ENCODE measurements at regions not wholly inside any gene's neighbourhood (a gene's known extent, or its start where the extent isn't known, plus 50 kb on each side); places are given as distances from the start of the nearest gene placed in this dataset.
A peak's percentile ranks its signal among the peaks of the same experiment; 100 is the strongest.

DNA sequence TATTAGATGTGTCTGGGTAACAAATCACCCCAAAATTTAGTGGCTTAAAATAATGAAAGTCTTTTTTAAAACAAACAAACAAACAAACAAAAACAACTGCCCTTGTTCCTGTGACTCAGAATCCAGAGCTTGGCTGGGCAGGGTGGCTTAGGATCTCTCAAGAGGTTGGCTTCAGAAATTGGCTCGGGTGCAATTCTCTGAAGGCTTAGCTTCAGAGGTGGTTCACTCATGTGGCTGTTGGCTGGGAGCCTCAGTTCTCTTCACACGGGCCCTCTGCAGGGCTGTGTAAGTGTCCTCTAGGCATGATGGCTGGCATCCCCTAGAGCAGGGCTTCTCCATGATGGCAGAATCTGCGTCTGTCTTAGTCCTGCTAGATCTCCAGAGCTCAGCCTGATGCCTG, 179.9 kb upstream of the BCOR start:
- no peak for DNase-seq (ENCODE audit: low spot score)

DNA sequence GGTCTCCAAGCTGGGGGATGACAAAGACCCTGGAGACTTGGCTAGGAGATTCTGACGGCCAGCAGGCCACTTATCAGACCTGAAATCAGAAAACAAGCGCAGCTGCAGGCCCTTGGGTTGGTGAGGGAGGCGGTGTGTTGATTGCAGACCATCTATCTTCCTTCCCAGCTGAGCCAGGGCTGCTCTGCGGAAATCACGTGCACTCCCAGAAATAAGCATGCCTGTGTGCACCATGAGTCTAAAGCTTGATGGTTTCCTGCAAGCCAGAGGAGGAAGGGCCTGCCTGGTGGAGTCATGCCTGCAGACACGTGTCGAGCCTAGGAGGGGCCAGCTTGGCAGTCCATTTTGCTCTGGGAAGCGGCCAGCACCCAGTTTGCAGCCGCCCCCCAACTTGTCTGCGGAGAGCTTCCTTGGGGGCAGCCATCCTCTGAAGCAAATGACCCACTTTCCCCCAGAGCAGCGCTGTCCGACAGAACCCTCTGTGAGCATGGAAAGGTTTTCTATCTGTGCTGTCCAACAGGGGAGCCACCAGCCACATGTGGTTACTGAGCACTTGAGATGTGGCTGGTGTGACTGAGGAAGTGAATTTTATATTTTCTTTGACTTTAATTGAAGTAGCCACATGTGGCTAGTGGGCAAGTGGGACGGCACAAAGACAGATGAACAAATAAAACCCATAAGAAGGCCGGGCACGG, 175.7 kb upstream of the BCOR start:
- DNase-seq (ENCODE audit: low spot score), result no peak

DNA sequence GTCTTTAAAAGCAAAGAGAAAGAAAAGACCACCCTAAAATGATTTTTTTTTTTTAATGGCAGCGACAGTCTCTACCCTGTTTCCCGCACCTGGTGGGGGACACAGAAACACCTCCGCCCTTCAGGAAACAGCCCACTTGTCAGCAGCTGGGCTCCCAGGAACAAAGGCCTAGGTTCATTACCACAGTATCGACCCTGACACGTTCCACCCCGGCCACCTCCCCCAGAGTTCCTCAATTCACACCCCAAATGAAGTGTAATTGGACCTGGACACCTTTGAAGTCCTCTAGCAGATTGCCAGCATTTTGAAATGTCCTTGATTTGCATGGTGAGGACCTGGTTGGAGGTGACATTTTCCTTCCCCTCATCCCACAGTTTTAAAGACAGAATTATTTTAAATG, 175.0 kb upstream of the BCOR start:
- no peak for DNase-seq (ENCODE audit: low spot score)

DNA sequence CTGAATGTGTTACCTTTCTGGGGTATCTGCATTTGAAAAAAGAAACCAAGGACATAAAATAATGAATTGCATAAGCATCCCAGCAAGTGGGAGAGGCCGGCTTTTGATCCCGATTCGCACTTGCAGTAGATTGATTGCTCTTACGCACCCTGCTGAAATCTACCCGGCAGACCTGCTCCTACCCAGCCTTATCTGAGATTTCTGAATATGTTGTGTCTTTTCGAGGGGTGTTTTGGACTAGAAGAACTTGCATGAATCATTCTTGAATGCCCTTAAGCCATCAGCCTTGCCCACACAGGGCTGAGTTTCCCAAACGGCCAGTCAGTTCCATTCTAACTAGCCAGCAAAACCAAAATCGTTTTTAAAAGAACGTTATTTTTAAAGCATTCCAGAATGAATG, 174.4 kb upstream of the BCOR start:
- DNase-seq (ENCODE audit: low spot score), result no peak

DNA sequence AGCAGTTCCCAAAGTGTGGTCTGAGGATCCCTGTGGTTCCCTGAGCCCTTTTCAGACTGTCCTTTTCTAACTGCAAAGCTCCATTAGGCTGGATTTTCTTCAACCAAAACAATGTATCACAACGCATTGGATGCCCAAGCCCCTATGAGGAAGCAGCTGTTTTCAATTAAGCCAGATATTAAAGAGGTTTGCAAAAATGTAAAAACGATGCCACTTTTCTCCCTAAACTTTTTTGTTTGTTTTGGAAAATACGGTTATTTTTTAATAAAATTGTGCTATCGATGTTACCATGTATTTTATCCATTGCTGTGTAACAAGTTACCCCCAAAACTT, 170.4 kb upstream of the BCOR start:
- DNase-seq (ENCODE audit: low spot score), result no peak

DNA sequence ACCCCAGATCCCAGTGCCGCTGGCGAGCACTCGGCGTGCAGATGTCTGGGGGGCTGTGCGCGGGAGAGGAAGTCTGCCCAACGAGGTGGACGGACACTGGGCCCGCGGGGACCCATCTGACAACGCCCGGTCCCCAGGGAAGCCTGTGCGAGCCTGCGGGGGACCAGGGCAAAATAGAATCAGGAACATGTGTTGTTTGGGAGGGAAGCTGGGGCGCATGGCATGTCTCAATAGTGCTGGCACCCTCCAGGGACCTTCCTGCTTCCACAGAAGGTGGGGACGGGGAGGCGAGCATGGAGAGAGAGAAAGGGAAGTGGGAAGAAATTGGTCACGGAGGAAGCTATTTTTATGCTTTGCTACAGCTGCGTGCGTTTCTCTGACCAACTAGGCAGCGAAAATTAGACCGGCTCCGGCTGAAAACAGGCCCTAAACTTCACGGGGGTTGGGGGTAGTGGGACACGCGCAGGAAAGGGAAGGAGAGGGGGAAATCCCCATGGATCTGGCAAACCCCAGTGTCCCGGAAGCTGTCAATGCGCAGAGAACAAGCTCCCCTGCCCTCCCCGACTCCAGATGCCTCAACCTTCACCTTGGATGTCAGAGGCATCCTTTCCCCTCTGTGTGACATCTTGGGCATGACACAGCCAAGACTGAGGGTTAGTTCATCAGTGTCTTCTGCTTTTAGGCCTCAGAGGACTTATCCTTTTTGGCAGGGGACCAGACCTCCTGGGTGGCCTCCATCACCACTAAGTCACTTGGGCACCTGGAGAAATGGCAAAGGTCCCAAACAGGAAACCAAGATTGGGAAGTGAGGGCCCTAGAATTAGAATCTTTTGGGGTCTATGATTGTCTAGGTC, 169.8 kb upstream of the BCOR start:
- no peak for DNase-seq (ENCODE audit: low spot score)

DNA sequence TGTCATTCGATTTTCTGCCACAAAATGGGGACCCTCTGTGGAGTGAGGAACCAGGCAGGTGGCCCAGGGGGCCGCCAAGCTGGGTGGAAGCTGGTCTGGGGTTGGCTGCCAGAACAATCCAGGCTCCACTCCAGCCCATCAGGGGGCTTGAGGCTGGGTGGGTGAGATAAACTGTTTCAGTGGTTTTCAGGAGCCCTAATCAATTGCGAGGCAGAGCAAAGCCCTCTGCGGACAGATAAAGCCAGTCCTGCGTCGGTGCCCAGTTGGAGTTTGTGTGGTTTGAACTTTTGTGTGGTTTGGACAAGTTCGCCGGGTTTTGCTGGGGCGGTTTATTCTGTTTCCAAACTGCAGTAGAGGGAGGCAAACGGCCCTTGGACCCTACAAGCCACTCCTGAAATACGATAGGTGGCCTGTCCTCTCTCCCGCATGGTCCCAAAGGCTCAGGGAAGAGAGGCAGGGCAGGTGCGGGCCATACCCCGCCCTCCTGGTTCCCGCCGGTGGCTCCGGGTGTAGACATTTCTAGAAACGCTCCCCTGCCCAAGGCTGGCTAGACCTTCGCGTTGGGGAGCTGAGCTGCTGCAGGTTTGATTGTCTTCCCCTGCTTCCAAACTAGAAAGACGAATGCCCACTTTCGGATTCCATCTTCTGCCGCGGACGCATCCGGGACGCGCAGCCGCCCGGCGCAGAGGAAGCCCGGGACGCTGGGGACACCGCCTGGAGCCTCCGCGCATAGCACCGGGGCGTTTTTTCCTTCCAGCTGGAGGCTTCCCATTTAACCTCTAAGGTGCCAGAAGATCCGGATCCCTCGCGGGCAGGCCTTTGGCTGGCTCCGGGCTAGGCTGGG, 169.0 kb upstream of the BCOR start:
- DNase-seq (ENCODE audit: low spot score), result peak; percentile 72

DNA sequence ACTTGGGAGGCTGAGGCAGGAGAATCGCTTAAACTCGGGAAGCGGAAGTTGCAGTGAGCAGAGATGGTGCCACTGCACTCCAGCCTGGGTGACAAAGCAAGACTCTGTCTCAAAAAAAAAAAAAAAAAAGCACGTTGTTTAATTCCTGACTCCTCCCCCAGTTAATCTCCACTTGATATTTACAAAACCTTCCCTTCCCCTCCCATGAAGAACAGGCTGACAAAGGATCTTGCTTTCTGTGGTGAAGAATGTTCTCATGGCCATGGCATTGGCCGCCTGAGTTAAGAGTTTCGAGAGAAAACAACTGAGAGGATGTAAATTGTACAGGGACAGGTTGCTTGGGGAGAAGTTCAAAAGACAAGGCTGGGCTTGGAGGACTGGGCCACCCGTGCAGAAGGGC, 168.2 kb upstream of the BCOR start:
- no peak for DNase-seq (ENCODE audit: low spot score)

DNA sequence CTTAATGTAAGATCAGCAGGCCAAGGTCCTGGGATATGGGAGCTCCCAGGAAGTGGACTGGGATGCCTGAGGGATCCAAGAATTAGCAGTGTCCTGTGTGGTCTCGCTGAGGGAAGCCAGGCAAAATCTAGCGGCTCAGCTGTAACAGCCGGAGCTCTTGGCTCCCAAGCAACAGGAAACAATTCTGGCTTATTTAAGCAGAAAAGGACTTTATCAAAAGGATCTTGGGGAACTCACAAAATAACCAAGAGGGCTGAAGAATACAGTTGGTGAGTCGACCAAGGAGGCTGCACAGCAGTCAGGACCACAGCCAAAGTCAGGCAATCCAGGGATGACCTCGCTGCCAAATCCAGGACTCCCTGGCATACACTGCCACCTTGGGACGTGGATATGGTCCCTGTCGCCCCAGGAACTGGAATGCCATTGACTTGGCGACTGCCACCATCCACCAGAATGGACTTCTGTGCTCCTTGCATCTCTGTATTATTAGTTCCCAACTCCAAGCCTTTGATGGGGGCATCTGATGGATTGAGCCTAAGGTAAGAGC, 165.3 kb upstream of the BCOR start:
- DNase-seq (ENCODE audit: low spot score), result no peak

DNA sequence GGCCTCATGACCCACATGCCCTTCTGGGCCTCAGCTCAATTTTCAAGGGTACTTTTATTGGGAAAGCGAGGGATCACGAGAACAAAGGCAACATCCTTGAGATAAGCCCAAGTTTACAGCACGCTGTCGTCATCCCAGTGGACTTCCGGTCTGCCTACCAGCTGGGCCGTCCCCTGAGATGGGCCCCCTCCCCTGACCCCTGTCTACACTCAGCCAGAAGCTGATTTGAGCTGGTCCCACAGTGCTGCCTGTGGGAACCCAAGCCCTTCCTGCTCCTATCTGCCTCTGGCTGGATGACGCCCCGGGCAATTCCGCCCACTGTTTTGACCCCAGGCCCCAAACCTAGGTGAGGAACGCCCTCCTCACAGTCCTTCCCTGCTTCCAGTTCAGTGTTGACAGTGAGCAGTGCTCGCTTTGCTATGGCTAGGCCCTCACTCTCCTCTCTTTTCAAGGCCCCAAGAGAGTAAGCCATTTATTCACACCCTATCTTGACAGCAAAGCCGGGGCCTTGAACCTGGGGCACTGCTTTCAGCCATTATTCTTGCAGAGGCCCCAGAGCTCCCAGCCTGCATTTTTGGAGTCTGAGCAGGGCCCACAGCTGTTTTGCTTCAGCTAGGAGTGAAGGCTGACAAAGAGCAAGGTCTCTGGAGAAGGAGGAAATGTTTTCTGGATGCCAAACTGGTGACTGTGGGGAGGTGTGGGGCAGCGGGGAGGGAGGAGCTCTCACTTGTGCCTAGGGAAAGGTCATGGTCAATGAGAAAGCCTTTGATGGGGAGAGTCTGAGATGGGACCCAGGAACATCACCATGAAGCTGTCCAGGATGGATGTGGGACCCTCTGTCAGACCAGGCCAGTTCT, 164.6 kb upstream of the BCOR start:
- no peak for DNase-seq (ENCODE audit: low spot score)

DNA sequence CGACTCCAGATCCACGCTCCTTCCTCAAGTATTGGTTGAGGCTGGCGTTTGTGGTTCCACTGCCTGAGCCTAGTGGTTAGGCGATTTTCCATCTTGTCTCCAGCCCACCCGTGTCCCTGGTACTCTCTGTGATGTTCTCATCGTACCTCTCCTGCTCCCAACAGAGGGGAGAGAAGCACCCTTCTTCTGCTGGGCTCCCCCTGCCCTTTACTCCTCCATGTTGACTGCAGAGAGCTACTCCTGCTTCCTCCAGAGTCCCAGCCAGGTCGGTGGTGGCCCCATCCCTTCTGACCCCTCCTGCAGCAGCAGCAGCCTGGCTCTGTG, 164.0 kb upstream of the BCOR start:
- DNase-seq (ENCODE audit: low spot score), result no peak

DNA sequence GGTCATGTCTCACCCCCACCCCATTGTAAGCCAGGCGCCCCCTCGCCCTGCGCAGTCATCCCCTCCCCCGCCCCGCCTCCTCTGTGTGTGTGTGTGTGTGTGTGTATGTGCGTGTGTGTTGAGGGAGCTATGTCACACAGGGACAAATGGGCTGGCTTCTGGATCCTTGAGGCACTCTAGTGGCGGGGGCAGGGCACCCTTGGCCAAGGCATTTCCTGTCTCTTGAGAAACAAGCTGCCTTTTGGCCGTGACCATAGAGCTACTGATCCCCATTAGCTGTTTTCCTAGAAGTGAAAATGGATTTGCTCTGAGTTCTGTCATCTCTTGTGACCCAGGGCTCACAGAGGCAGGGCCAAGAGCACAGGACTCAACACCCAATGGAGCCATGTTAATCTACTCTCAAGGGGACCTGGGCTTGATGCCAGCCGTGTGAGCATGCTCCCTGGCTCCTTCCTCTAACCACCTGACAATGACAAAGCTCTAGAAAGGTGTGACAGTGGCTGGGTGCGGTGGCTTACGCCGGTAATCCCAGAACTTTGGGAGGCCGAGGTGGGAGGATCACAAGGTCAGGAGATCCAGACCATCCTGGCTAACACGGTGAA, 162.5 kb upstream of the BCOR start:
- no peak for DNase-seq (ENCODE audit: low spot score)

DNA sequence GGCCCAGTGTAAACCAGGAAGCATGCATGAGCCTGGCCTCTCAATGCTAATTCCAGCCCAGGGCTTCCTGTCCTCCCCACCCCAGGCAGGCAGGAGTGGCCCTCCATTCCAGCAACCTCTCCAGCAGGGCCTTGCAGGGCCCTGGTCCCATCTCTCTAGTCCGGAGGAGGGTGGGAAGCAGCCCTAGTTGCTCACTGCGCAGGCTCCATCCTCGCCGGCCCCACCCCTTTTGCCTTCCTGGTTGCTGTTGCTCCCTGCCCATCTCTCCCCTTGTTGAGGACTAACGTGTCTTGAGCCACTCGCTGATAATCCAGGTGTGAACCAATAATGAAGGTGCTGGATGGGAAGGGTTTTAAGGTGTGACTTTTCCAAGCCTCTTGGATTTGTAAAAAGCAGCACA, 161.2 kb upstream of the BCOR start:
- DNase-seq (ENCODE audit: low spot score), result no peak

DNA sequence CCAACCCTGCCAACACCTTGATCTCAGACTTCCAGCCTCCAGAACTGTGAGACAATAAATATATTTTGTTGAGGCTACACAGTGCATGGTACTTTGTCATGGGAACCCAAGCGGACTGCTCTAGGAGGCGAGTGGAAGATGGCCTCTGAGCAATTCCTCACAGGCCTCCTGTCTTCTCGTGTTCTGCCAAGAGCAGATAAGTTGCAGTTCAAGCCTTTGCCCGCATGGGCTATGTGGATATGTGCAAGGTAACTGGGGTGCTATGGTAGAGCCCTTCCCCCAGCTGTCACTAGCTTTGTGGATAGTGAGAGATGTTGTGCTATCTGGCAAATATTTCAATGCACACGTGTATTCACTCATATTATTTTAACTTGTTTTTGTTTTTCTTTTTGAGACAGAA, 156.0 kb upstream of the BCOR start:
- DNase-seq (ENCODE audit: low spot score), result no peak

DNA sequence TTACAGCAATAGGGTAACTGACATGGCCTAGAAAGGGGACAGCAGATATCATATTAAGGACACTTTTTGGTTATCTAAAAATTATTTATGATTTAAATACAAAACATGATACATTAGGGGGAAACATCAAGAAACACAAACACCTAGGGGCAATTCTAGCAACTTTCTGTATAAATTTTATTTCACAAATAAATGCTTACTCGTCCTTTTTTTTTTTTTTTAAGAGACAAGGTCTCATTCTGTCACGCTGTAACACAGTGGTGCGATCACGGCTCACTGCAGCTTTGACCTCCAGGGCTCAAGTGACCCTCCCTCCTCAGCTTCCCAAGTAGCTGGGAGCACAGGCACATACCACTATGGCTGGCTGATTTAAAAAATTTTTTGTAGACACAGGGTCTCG, 151.8 kb upstream of the BCOR start:
- DNase-seq (ENCODE audit: low spot score), result no peak

DNA sequence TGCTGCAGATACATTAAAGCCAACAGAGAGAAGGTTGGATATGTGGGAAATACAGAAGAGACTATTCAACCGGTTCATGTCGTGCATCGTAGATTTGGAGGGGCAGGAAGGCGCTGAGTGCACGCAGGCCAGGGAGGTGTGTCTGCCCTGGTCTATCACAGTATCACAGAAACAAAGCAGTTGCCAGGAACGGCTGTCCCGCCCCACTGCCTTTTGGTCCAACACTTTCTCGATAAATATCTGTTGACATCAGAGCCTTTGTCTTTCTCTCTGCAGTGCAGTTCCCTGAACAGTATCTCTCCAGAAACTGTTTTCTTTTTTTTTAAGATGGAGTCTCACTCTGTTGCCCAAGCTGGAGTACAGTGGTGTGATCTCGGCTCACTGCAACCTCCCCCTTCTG, 151.1 kb upstream of the BCOR start:
- DNase-seq (ENCODE audit: low spot score), result no peak

DNA sequence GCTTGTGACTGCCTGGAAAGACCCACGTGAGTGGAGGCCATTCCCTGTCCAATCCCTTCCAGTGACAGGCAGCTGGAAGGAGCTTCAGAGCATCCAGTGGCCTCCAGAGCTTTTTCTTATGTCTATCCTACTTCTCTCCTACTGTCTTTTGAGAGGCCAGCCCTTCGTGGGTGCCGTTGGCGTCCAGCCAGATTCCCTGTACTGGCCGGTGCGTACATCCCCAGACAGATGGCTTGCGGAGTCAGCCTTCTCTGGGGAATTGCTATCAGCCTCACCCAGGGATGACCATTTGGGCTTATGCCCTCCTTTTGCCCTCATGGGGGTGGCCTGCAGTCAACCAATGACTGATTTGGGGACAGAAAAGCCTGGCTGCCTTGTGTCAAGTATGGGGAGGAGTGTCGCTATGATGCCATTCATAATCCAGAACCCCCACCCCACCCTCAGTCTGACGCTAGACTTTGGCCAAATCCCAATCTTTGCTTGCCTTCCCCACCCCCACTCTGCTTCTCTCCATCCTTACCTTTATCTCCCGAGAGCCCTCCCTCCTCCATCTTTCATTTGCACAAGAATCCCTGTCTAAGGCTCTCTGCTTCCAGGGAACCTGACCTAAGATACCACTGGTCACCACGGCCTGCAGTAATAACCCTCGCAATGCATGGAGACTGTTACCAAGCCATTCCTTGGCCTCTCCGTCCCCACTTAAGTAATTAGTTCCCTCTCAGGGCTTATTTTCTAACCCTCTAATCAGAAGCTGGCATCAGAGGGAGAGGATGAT, 150.3 kb upstream of the BCOR start:
- no peak for DNase-seq (ENCODE audit: low spot score)

DNA sequence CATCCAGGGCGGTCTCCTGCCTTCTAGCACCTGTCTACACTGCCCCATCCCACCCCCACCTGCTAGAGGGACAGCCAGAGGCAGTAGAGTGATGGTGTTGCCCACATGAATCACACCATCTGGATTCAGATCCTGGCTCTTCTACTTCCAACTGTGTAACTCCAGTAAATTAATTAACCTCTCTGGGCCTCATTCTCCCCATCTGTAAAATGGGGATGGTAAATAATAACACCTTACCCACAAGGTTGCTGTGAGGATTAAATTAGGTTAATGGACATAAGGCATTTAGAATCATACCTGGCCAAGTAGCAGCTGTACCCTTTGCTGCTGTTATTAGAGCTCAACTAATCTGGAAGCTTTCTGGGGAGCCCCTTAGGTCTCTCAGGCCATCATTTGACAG, 149.6 kb upstream of the BCOR start:
- no peak for DNase-seq (ENCODE audit: low spot score)

DNA sequence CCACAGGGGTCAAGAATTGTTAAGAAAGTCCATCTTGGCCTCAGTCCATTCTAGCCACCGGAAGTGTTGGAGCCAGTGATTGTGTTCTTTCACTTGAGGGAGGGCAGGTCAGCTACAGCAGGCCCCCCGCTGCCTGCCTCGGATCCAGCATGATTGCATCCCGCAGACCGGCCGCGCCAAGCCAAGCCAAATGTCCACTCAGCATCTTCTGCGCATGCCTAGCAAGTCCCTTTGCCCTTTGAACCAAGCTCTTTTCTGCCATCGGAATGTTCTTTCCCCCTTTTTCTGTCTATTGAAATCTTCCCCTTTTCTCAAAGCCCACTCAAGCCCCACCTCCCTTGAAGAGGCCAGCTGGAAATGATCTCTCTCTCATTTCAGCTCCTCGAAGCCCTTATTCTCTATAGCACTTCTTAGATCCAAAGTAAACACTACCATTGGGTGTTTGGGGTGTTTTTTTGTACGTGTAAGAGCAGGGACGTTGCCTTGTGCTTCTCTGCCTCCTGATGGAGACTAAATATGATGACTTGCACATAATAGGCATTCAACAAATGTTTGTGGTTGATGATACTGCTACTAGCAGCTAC, 147.8 kb upstream of the BCOR start:
- DNase-seq (ENCODE audit: low spot score), result no peak

DNA sequence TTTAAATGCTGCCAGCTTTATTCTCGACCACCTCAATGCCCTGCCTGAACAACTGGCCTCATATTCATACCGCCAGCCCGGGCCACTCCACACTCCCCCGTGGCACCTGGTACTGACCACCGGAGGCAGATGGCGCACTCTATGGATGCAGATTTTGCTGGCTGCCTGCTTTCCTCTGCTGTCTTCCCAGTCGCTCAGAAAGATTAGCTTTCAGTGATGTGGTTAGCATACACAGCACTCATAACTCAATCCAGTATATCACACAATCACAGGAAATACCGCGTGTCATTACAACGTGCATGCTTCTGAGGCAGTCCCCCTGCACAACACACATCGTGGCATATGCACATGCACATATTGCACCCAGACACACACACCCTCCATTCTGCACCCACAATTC, 147.2 kb upstream of the BCOR start:
- DNase-seq (ENCODE audit: low spot score), result no peak
